ENCODE measurements at regions not wholly inside any gene's neighbourhood (a gene's known extent, or its start where the extent isn't known, plus 50 kb on each side); places are given as distances from the start of the nearest gene placed in this dataset.

GRCh38 chr1:56034847-56035481 is 544.4 kb downstream of the PLPP3 start:
- no peak for DNase-seq (ENCODE audit: low read depth)

GRCh38 chr1:56034222-56034621 is 545.1 kb downstream of the PLPP3 start:
- DNase-seq (ENCODE audit: low read depth), result no peak

GRCh38 chr1:56033321-56034037 is 545.9 kb downstream of the PLPP3 start:
- DNase-seq (ENCODE audit: low read depth), result no peak

GRCh38 chr1:56032096-56032676 is 547.2 kb downstream of the PLPP3 start:
- DNase-seq (ENCODE audit: low read depth), result no peak

- no peak for DNase-seq (ENCODE audit: low read depth)
Measured at GRCh38 chr1:56031001-56031400, 548.4 kb downstream of the PLPP3 start.

GRCh38 chr1:56029319-56030003 is 549.9 kb downstream of the PLPP3 start:
- no peak for DNase-seq (ENCODE audit: low read depth)

GRCh38 chr1:56028911-56029310 is 550.5 kb downstream of the PLPP3 start:
- DNase-seq (ENCODE audit: low read depth), result no peak

GRCh38 chr1:56028244-56028643 is 551.1 kb downstream of the PLPP3 start:
- DNase-seq (ENCODE audit: low read depth), result peak; percentile 59

- no peak for DNase-seq (ENCODE audit: low read depth)
Measured at GRCh38 chr1:56025942-56026341, 553.4 kb downstream of the PLPP3 start.

- no peak for DNase-seq (ENCODE audit: low read depth)
Measured at GRCh38 chr1:56024155-56024554, 555.2 kb downstream of the PLPP3 start.

GRCh38 chr1:56019922-56020321 is 559.4 kb downstream of the PLPP3 start:
- no peak for DNase-seq (ENCODE audit: low read depth)

GRCh38 chr1:56019472-56019871 is 559.9 kb downstream of the PLPP3 start:
- DNase-seq (ENCODE audit: low read depth), result no peak

- DNase-seq (ENCODE audit: low read depth), result no peak
Measured at GRCh38 chr1:56017336-56017735, 562.0 kb downstream of the PLPP3 start.

GRCh38 chr1:56003846-56004245 is 575.5 kb downstream of the PLPP3 start:
- DNase-seq (ENCODE audit: low read depth), result no peak

- DNase-seq (ENCODE audit: low read depth), result no peak
Measured at GRCh38 chr1:56002231-56002630, 577.1 kb downstream of the PLPP3 start.

GRCh38 chr1:56000424-56000823 is 578.9 kb downstream of the PLPP3 start:
- no peak for DNase-seq (ENCODE audit: low read depth)

GRCh38 chr1:55997536-55997935 is 581.8 kb downstream of the PLPP3 start:
- DNase-seq (ENCODE audit: low read depth), result no peak

GRCh38 chr1:55993646-55994318 is 585.6 kb downstream of the PLPP3 start:
- no peak for DNase-seq (ENCODE audit: low read depth)

- no peak for DNase-seq (ENCODE audit: low read depth)
Measured at GRCh38 chr1:55990007-55990406, 589.4 kb downstream of the PLPP3 start.

GRCh38 chr1:55988963-55989452 is 590.4 kb downstream of the PLPP3 start:
- no peak for DNase-seq (ENCODE audit: low read depth)

- no peak for DNase-seq (ENCODE audit: low read depth)
Measured at GRCh38 chr1:55987491-55988249, 591.7 kb downstream of the PLPP3 start.
